Heart left ventricle (tissue), 13 donors: ENCODE measurements at regions not wholly inside any gene's neighbourhood (a gene's known extent, or its start where the extent isn't known, plus 50 kb on each side); places are given as distances from the start of the nearest gene placed in this dataset.

ENCODE experiments used
- CTCF ChIP-seq, 12 donors: fragments of 200-600 bp; sonication (generic) in 4 of 12; IDR thresholded peaks; one replicate each; pipeline versions ENCODE4 v1.5.0 to v1.8.0; 2018 to 2022; ENCODE audit warnings: antibody characterized with exemption in 12 of 12, mild to moderate bottlenecking in 5 of 12
- POLR2A ChIP-seq, 2 donors: fragments of 450-650 bp; IDR thresholded peaks; one replicate each; pipeline ENCODE4 v1.6.1; 2017; ENCODE audit warnings: antibody characterized with exemption in 2 of 2, mild to moderate bottlenecking in 2 of 2, moderate library complexity in 2 of 2
- donor health status: ischemic (EF 13 %, LVEDD 7.1; RV severe dilation, severe dysfunction).
- donor health status: DM: no; HTN: yes; CAD: no.
- donor health status: DM: no; HTN: no; CAD: no.
- donor health status: ischemic (EF 25% LVEDD 6.9; RV normal size, moderate dysfunction).
- donor health status: ischemic (EF 25% LVEDD 5.7; RV mildly dilated, moderate dysfunction).
- donor health status: ischemic (EF 35%, LVEDD 5.7; RV mildly dilated, moderate dysfunction).
- donor health status: nonischemic (EF 11% LVEDD 7.7; RV severe dilation, severe dysfunction).
- donor health status: DM: yes; HTN: yes; CAD: no.
- donor health status: PGD.
- donor health status: ischemic (EF 29% LVEDD 5.4; RV normal size, mild dysfunction).
- donor health status: nonischemic (EF 23%, LVEDD 6.1; RV moderate dilation, normal function).

DNA sequence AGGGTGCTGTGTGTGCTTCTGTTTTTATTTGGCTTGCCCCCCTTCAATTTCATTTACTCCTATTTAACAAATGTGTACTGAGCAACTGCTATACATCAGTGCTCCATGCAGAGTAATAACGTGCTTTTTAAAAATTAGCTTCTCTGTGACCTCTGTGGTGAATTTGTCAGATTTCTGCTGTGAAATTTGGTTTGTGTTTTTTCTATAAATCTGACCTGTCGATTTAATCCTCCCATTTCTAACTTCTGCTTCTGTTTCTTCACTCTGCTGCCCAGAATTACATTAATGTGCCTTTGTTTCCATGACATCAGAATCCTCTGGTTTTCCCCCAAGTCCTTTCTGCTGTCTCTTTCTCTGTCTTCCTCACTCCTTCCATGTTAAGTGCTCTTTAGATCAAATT, 123.8 kb upstream of the CACNA2D1 start:
- TF ChIP-seq CTCF (IDR thresholded peaks at IDR 0.05) = no peak
- TF ChIP-seq POLR2A (IDR thresholded peaks at IDR 0.05) = no peak
